GM23248 (cell line): ENCODE measurements at regions not wholly inside any gene's neighbourhood (a gene's known extent, or its start where the extent isn't known, plus 50 kb on each side); places are given as distances from the start of the nearest gene placed in this dataset.

Experiments
- DNase-seq: peaks from one replicate; pipeline ENCODE4 v3.0.0-alpha.2; 2015
- H2AFZ ChIP-seq: fragments of 200-600 bp; sonication (generic); 2 replicates; pipeline ENCODE4 v1.6.1; 2016; ENCODE audit warnings: antibody characterized with exemption
- H3F3A ChIP-seq: fragments of 200-600 bp; sonication (generic); 2 replicates; pipeline ENCODE4 v1.6.1; 2016; ENCODE audit warnings: mild to moderate bottlenecking, antibody characterized with exemption, mixed run types; ENCODE audit not compliant: insufficient read depth
- H3K27ac ChIP-seq: fragments of 200-600 bp; sonication (generic); 2 replicates; pipeline ENCODE4 v1.5.1; 2016; ENCODE audit warnings: mild to moderate bottlenecking
- H3K27me3 ChIP-seq: fragments of 200-600 bp; sonication (generic); replicated peaks from 2 replicates; pipeline ENCODE4 v1.6.1; 2016; ENCODE audit warnings: mild to moderate bottlenecking; ENCODE audit not compliant: insufficient read depth
- H3K36me3 ChIP-seq: fragments of 200-600 bp; sonication (generic); 2 replicates; pipeline ENCODE4 v1.6.1; 2016; ENCODE audit warnings: low read depth, mild to moderate bottlenecking
- H3K4me1 ChIP-seq: fragments of 200-600 bp; sonication (generic); 2 replicates; pipeline ENCODE4 v1.6.1; 2016; ENCODE audit warnings: mild to moderate bottlenecking; ENCODE audit not compliant: insufficient read depth
- H3K4me2 ChIP-seq: fragments of 200-600 bp; sonication (generic); one replicate; pipeline ENCODE4 v1.6.1; 2016; ENCODE audit warnings: mild to moderate bottlenecking; ENCODE audit not compliant: unreplicated experiment
- H3K4me3 ChIP-seq: fragments of 200-600 bp; sonication (generic); 2 replicates; pipeline ENCODE4 v1.5.1; 2016; ENCODE audit warnings: mild to moderate bottlenecking
- H3K79me2 ChIP-seq: fragments of 200-600 bp; sonication (generic); 2 replicates; pipeline ENCODE4 v1.6.1; 2016; ENCODE audit warnings: mild to moderate bottlenecking; ENCODE audit not compliant: insufficient read depth
- H3K9ac ChIP-seq: fragments of 200-600 bp; sonication (generic); 2 replicates; pipeline ENCODE4 v1.6.1; 2016; ENCODE audit warnings: mild to moderate bottlenecking
- H3K9me2 ChIP-seq: fragments of 200-600 bp; sonication (generic); 2 replicates; pipeline ENCODE4 v1.6.1; 2016; ENCODE audit warnings: mixed run types, mild to moderate bottlenecking, moderate library complexity; ENCODE audit not compliant: insufficient read depth
- H3K9me3 ChIP-seq: fragments of 200-600 bp; sonication (generic); one replicate; pipeline ENCODE4 v1.6.1; 2017; ENCODE audit warnings: low read depth
- H4K20me1 ChIP-seq: fragments of 200-600 bp; sonication (generic); 2 replicates; pipeline ENCODE4 v1.6.0; 2016; ENCODE audit not compliant: insufficient read depth
- EZH2 ChIP-seq: fragments of 200-600 bp; sonication (generic); IDR thresholded peaks from 2 replicates; pipeline ENCODE4 v1.6.1; 2018; ENCODE audit warnings: antibody characterized with exemption, mild to moderate bottlenecking; ENCODE audit not compliant: insufficient read depth, poor library complexity, severe bottlenecking
- EZH2phosphoT487 ChIP-seq: fragments of 200-600 bp; sonication (generic); IDR thresholded peaks from 2 replicates; pipeline ENCODE4 v1.6.1; 2018; ENCODE audit warnings: antibody characterized with exemption, moderate library complexity, mild to moderate bottlenecking, low read depth; ENCODE audit not compliant: insufficient read depth
- WGBS, 2 experiments: methylation state at CpG; one replicate each; pipeline ENCODE4 v1.1.6; 2015 to 2017; ENCODE audit warnings: low lambda C conversion rate in 2 of 2, low coverage in 1 of 2; ENCODE audit errors: missing lambda C conversion rate in 2 of 2; 5-methylcytosine and 5-hydroxymethylcytosine counted together
- in situ Hi-C: fragments of 300-500 bp; cut with MboI; formaldehyde crosslinking; loops from 2 replicates; pipeline ENCODE4 v1.15.0; 2020

DNA sequence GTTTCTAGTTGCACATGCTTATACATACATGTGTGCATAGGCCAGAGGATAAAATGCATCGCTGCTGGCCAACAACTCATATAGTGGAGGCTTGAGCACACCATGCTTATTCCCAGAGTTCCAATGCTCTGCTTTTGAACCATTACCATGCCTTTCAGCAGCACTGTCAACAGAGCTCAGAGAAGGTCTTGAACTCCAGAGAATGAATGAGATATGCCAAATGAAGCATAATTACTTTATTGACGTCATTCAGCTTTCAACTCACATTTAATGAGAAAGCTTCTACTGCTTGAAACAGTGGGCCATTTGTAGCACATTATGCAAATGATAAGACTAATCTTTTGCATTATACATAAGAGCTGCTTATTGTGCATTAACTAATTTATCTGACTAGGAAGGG, 765.3 kb upstream of the GRAMD2B start:
- Histone ChIP-seq H3K4me2 (no peak overlapping the region), H2AFZ (no peak overlapping the region), H3K79me2 (no peaks in the 10 kb centered on the region), H4K20me1 (no peaks in the 10 kb centered on the region), H3K9me2 (no peaks in the 10 kb centered on the region), H3K27ac (no peak overlapping the region), H3K9ac (no peak overlapping the region), H3K4me1 (no peaks in the 10 kb centered on the region), H3K27me3 (no peaks in the 10 kb centered on the region), H3F3A (no peaks in the 10 kb centered on the region), H3K4me3 (no peak overlapping the region), H3K9me3 (no peaks in the 10 kb centered on the region), H3K36me3 (no peaks in the 10 kb centered on the region)
- no peak for DNase-seq
- no peak for TF ChIP-seq EZH2
- WGBS, 2 experiments = 61 to 77% methylated on average over 2 of the region's 2 CpGs
- in situ Hi-C loops = no loop called here

DNA sequence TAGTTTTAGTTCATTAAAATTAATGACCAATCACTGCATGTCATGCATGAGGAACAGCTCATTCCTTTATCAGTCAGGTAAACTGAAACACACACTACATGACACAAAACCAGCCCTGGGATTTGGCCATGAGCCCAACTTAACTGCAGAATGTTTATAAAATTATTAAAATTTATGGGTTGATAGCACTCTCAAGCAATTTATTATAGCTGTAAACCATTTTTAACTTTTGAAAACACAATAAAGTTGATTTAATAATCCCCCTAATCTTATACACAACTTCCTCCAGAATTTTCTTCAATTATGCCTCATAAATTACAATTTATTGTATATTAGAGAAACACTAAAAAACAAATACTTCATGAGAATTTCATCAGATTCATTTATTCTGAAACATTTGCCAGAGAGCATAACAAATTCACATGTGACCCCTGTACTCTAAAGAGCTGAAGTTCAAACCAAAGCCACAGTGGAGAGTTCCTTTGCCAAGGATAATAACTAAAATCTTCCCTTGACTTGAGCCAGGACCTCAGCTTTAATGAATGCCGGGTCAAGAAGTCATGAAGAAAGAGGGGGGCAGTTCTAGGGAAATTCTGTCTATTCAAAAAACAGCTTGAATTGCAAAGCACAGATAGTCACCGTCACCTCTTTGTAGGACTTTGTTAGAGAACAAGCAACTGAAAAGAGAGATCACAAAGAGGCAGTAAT, 763.7 kb upstream of the GRAMD2B start:
- no peaks in the 10 kb centered on the region for H3K4me1 ChIP-seq
- no peak overlapping the region for H3K27ac ChIP-seq
- no peaks in the 10 kb centered on the region for H4K20me1 ChIP-seq
- H3F3A ChIP-seq = no peaks in the 10 kb centered on the region
- TF ChIP-seq EZH2phosphoT487 (no peak), EZH2 (no peak)
- no peaks in the 10 kb centered on the region for H3K36me3 ChIP-seq
- DNase-seq = no peak
- no peaks in the 10 kb centered on the region for H3K9me3 ChIP-seq
- H3K4me2 ChIP-seq = no peak overlapping the region
- in situ Hi-C loops = no loop called here
- WGBS, 2 experiments = 10 to 15% methylated on average over 2 of the region's 2 CpGs
- no peak overlapping the region for H3K4me3 ChIP-seq
- H2AFZ ChIP-seq = no peak overlapping the region
- H3K27me3 ChIP-seq = no peaks in the 10 kb centered on the region
- no peaks in the 10 kb centered on the region for H3K79me2 ChIP-seq
- no peaks in the 10 kb centered on the region for H3K9me2 ChIP-seq
- H3K9ac ChIP-seq = no peak overlapping the region

DNA sequence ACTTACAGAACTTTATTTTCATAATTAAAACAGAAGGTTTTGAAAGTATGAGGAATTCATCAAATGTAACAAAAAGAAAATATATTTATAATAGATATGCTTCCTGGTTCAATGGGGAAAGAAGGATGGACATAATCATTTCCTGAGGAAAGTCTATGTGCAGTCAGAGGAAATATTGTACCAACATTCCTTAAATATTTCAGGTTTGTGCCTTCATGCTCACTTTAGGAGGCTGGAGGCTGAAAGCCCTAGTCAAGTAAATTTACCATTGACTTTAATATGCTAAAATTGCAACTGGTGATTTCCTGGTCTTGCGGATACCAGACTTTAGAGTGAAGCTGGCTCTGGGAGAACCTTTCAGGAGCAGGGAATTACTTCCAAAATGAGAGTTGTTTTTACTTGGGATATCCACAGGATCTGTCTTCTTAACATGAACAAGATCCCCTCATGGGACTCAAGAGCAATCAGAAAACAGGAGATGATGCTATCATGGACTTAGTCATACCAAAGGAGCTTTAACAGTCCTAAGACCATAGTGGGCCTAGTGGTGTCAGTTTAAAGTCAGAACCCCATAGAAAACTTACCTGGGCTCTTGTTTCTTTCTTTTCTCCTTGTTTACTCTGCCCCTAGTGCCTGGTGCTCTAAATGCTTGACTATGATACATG, 762.8 kb upstream of the GRAMD2B start:
- in situ Hi-C loops = no loop called here
- no peaks in the 10 kb centered on the region for H3K9me3 ChIP-seq
- DNase-seq = no peak
- TF ChIP-seq EZH2 (no peak), EZH2phosphoT487 (no peak)
- H3F3A ChIP-seq = no peaks in the 10 kb centered on the region
- H3K4me2 ChIP-seq = no peak overlapping the region
- no peaks in the 10 kb centered on the region for H3K9me2 ChIP-seq
- no peak overlapping the region for H2AFZ ChIP-seq
- H3K79me2 ChIP-seq = no peaks in the 10 kb centered on the region
- WGBS, 2 experiments = 96 to 100% methylated on average over 1 of the region's 1 CpG
- no peak overlapping the region for H3K9ac ChIP-seq
- no peaks in the 10 kb centered on the region for H3K4me1 ChIP-seq
- H3K27me3 ChIP-seq = no peaks in the 10 kb centered on the region
- H3K4me3 ChIP-seq = no peak overlapping the region
- no peak overlapping the region for H3K27ac ChIP-seq
- H3K36me3 ChIP-seq = no peaks in the 10 kb centered on the region
- no peaks in the 10 kb centered on the region for H4K20me1 ChIP-seq

DNA sequence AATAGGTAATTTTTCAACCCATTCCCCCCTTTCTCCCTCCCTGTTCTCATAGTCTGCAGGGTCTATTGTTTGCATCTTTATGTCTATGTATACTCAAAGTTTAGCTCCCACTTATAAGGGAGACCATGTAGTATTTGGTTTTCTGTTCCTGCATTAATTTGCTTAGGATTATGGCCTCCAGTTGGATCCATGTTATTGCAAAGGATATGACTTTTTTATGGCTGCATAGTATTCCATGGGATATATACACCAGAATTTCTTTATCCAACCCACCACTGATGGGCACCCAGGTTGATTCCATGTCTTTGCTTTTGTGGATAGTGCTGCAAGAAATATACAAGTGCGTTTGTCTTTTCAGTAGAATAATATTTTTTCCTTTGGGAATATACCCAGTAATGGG, 761.6 kb upstream of the GRAMD2B start:
- Histone ChIP-seq H3K36me3 (no peaks in the 10 kb centered on the region), H4K20me1 (no peaks in the 10 kb centered on the region), H3K4me3 (no peak overlapping the region), H3F3A (no peaks in the 10 kb centered on the region), H3K9me2 (no peaks in the 10 kb centered on the region), H3K79me2 (no peaks in the 10 kb centered on the region), H3K4me2 (no peak overlapping the region), H3K27ac (no peak overlapping the region), H3K27me3 (no peaks in the 10 kb centered on the region), H2AFZ (no peak overlapping the region), H3K9ac (no peak overlapping the region), H3K9me3 (no peaks in the 10 kb centered on the region), H3K4me1 (no peaks in the 10 kb centered on the region)
- DNase-seq = no peak
- TF ChIP-seq EZH2 (no peak), EZH2phosphoT487 (no peak)
- WGBS, 2 experiments = 69 to 71% methylated on average over 1 of the region's 1 CpG
- in situ Hi-C loops = no loop called here
